Ovary (tissue), 7 donors: ENCODE measurements at regions not wholly inside any gene's neighbourhood (a gene's known extent, or its start where the extent isn't known, plus 50 kb on each side); places are given as distances from the start of the nearest gene placed in this dataset.
A peak's percentile ranks its signal among the peaks of the same experiment; 100 is the strongest.

Source experiments
- DNase-seq, 5 donors: peaks; one replicate each; pipeline ENCODE4 v3.0.0-alpha.2; 2019 to 2020
- H3K27ac ChIP-seq, 2 donors: fragments of 200-600 bp; one replicate each; pipeline versions ENCODE4 v1.5.1 to v1.8.0; 2019 to 2022
- H3K27me3 ChIP-seq: fragments of 200-600 bp; one replicate; pipeline ENCODE4 v1.8.0; 2022
- H3K36me3 ChIP-seq: fragments of 200-600 bp; sonication (generic); one replicate; pipeline ENCODE4 v1.5.1; 2019
- H3K4me1 ChIP-seq: one replicate; pipeline ENCODE4 v1.8.1; 2013; ENCODE audit warnings: mild to moderate bottlenecking, moderate library complexity; ENCODE audit not compliant: insufficient read depth
- H3K4me3 ChIP-seq: fragments of 200-600 bp; sonication (generic); one replicate; pipeline ENCODE4 v1.5.1; 2017
- H3K9me3 ChIP-seq, 2 donors: fragments of 200-600 bp in 1 of 2; sonication (generic) in 1 of 2; one replicate each; pipeline versions ENCODE4 v1.5.1 to v1.8.1; 2013 to 2019; ENCODE audit warnings: mild to moderate bottlenecking in 1 of 2, moderate library complexity in 1 of 2
- CTCF ChIP-seq, 3 donors: fragments of 450-650 bp in 2 of 3; fragments of 200-600 bp in 1 of 3; IDR thresholded peaks; one replicate each; pipeline versions ENCODE4 v1.5.1 to v1.8.0; 2016 to 2022; ENCODE audit warnings: antibody characterized with exemption in 3 of 3, mild to moderate bottlenecking in 1 of 3
- EP300 ChIP-seq: sonication (generic); formaldehyde crosslinking; IDR thresholded peaks from one replicate; pipeline ENCODE4 v1.6.1; 2017; ENCODE audit warnings: antibody characterized with exemption
- POLR2A ChIP-seq: fragments of 450-650 bp; IDR thresholded peaks from one replicate; pipeline ENCODE4 v1.6.1; 2017; ENCODE audit warnings: antibody characterized with exemption, mild to moderate bottlenecking, moderate library complexity
- whole genome bisulfite sequencing, 3 donors: extraction: QIAGEN DNeasy Blood & Tissue Kit in 1 of 3; methylation state at CpG; one replicate each; pipeline versions ENCODE4 v1.1.5 to v1.1.7; 2013 to 2017; 5-methylcytosine and 5-hydroxymethylcytosine counted together
- intact Hi-C, 4 donors: fragments of 100-400 bp; cut with DNase I; formaldehyde crosslinking; loops; one replicate each; pipeline versions ENCODE4 v1.11.0 to v1.15.1; 2022 to 2023
- donor health status: DM: no; HTN: no; CAD: no; lungs with moderate emphysema.
- donor health status: DM: no; HTN: no; CAD: no.
- donor health status: Bipolar disorder and iron deficiency.
- donor health status: DM: no; HTN: no; CAD: no.
- donor health status: DM: yes; HTN: yes; CAD: no.

GRCh38 chr1:214106375-214106774, 118.6 kb downstream of the PROX1 start:
- Histone ChIP-seq H3K4me1 (peaks cover 2% of the 10 kb centered on the region), H3K27ac (no peak overlapping the region), H3K4me3 (no peak overlapping the region), H3K36me3 (no peaks in the 10 kb centered on the region), H3K27me3 (no peaks in the 10 kb centered on the region), H3K9me3 (no peaks in the 10 kb centered on the region)
- 79 to 88% (median 83%) methylated on average over 9 of the region's 9 CpGs for WGBS, 3 donors
- no peak for TF ChIP-seq POLR2A
- no peak for TF ChIP-seq EP300
- TF ChIP-seq CTCF (IDR thresholded peaks at IDR 0.05), result no peak
- no peak for DNase-seq
- intact Hi-C loops, result no loop called here

- TF ChIP-seq POLR2A (no peak), EP300 (no peak), CTCF (IDR thresholded peaks at IDR 0.05) (no peak)
- H3K4me3 ChIP-seq, result peak overlapping the region; percentile 14
- no peaks in the 10 kb centered on the region for H3K9me3 ChIP-seq
- DNase-seq, result peak in 3 of 5 donors; percentile 7 to 37 (median 18)
- intact Hi-C loops, result no loop called here
- H3K27me3 ChIP-seq, result no peaks in the 10 kb centered on the region
- H3K36me3 ChIP-seq, result no peaks in the 10 kb centered on the region
- H3K27ac ChIP-seq, result peak overlapping the region in 1 of 2 donors; percentile 49
- 13 to 29% (median 20%) methylated on average over 24 to 25 of the region's 25 CpGs for WGBS, 3 donors
- H3K4me1 ChIP-seq, result peaks cover 2% of the 10 kb centered on the region
These were observed 119.7 kb downstream of the PROX1 start for GRCh38 chr1:214107322-214108096.

- DNase-seq, result no peak
- H3K9me3 ChIP-seq, result no peaks in the 10 kb centered on the region
- no peak overlapping the region for H3K27ac ChIP-seq
- no peak overlapping the region for H3K4me3 ChIP-seq
- WGBS, 3 donors, result 88 to 98% (median 96%) methylated on average over 1 of the region's 1 CpG
- peaks cover 2% of the 10 kb centered on the region for H3K4me1 ChIP-seq
- intact Hi-C loops, result no loop called here
- no peaks in the 10 kb centered on the region for H3K36me3 ChIP-seq
- TF ChIP-seq POLR2A (no peak), EP300 (no peak), CTCF (IDR thresholded peaks at IDR 0.05) (no peak)
- H3K27me3 ChIP-seq, result no peaks in the 10 kb centered on the region
These were observed 120.3 kb downstream of the PROX1 start for GRCh38 chr1:214108097-214108446.

GRCh38 chr1:214111796-214112195, 124.0 kb downstream of the PROX1 start:
- DNase-seq, result no peak
- TF ChIP-seq EP300, result no peak
- no peak for TF ChIP-seq CTCF (IDR thresholded peaks at IDR 0.05)
- TF ChIP-seq POLR2A, result no peak
- Histone ChIP-seq H3K27ac (no peak overlapping the region), H3K9me3 (no peaks in the 10 kb centered on the region), H3K4me1 (peaks cover 2% of the 10 kb centered on the region), H3K27me3 (no peaks in the 10 kb centered on the region), H3K36me3 (no peaks in the 10 kb centered on the region), H3K4me3 (no peak overlapping the region)
- intact Hi-C loops, result no loop called here
- 84 to 89% (median 88%) methylated on average over 9 of the region's 9 CpGs for WGBS, 3 donors
